T-helper 1 cell treated with Interleukin-12 subunit alpha and Interleukin-12 subunit beta and Interleukin-4 antibody, amounts not matched to agents 30 ng/mL and 1 ng/mL, for 36 hours (primary cell): ENCODE measurements at regions not wholly inside any gene's neighbourhood (a gene's known extent, or its start where the extent isn't known, plus 50 kb on each side); places are given as distances from the start of the nearest gene placed in this dataset.

Experiments used
- intact Hi-C: fragments of 100-400 bp; cut with micrococcal nuclease; formaldehyde crosslinking; loops from one replicate; pipeline ENCODE4 v1.15.1; 2024

DNA sequence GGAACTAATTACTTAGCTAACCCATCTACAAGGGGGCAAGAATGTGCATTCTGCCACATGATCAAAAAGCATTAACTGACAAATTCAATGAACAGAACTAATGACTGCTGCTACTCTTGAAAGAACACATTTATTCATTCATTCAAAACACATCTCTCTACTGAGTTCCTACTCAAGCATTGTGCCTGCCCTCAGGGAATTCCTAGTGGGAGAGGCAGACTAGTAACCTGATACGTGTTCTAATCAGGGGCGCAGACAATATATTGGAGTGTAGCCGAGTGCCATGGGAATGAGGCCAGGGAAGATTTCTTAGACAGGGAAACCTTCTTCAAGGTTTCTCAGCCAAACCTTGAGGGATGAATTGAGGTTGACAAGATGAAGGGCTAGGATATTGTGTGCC is 56.7 kb upstream of the PAPPA start:
- intact Hi-C loops, result loop anchor here (5.0 kb wide), 1 partner anchor 1570 kb away; no protein-coding TSS in a partner anchor

DNA sequence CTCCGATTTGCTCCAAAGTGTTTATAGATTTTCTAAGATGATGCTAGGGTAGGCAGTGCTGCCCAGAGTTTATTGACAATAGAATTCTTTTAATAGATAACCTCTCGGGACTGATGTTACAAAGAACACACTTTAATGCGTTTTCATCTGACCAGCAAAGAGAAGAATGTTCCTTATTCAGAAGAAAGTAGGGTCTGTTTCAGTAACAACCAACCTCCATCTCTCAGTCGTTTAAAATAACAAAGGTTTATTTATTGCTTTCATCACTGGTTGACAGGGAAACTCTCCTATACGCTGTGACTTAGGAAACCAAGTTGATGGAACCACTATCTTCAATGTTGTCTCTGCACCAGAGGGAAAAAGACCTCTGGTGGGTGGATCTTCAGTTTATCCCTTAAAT is 55.1 kb upstream of the PAPPA start:
- intact Hi-C loops, result loop anchor here (5.0 kb wide), 1 partner anchor 1569 kb away; no protein-coding TSS in a partner anchor

DNA sequence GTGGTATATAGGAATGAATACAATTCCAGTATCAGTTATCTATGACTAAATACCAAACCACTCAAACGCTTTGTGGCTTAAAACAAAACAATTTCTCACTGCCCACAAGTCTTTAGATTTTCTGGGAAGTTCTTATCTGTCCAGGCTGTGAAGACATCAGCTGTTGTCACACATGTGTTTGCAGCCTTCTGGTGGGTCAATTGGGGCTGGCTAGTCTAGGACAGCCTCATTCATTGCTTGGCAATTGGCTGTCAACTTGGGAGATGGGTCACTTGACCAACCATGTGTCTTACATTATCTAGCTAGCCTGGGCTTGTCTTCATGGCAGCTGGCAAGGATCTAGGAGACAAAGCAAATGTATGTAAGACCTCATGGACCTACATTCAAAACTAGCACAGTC is 53.8 kb upstream of the PAPPA start:
- intact Hi-C loops, result loop anchor here (5.0 kb wide), 1 partner anchor 1567 kb away; no protein-coding TSS in a partner anchor

DNA sequence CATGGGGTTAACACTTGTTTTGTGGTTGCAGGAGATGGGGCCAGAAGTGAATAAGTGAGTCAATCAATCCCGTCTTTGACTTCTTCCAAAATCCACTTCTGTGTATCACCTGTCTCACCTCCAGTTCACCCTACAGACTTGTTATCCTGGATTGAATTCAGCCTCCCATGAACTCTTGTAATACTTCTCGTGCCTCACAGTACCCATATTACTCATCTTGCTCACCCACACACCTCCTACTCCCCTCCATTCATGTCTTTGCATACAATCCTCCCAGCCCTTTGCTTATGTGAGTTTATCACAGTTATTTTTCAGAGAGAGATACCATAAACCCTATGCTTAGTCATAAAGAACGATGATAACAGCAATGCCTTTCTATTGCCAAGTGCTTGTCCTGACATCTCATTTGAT is 52.9 kb upstream of the PAPPA start:
- intact Hi-C loops, result no loop called here

DNA sequence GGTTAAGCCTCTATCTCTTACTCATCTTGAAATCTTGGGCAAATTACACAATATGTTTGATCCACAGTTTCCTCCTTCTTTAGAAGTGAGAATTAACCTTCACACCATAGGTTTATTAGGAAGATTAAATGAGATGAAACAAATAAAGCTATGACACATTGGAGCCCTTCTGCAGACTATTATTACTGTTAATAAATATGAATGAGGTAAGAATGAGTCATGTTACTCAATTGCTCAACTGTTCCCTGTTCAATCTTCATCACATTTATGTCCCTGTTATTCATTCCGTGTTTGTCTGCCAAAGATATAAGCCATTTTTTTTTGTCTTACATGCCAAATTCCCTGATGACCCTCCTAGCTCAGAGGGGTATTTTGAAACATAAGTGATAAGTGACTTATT is 52.1 kb upstream of the PAPPA start:
- intact Hi-C loops, result no loop called here

DNA sequence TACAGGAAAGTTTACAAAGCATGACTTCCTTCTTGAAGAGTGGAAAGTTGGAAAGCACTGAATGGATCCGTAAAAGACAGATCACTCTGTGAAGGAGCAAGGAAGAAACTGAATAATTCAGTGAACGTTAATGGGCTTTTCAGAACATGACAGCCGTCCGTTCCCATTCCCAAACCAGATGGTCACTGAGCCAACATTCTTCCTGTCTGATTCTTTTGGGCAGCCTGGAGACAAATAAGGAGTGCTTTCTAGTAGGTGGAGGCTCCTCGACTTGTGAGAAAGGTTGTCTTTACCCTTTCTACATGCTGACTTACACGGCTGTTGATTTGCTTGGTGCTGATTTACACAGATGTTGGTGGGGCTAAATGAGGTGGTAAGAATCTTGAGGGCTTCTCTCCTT is 51.0 kb upstream of the PAPPA start:
- intact Hi-C loops, result no loop called here
